Endothelial cell of umbilical vein (primary cell): ENCODE measurements at regions not wholly inside any gene's neighbourhood (a gene's known extent, or its start where the extent isn't known, plus 50 kb on each side); places are given as distances from the start of the nearest gene placed in this dataset.

Source experiments
- BruUV-seq: library from RNA; stranded (reverse); fragments of 400-500 nt; replicated peaks from 2 replicates; lab custom pipeline; 2021; lab: Mats Ljungman, UMichigan
- CTCF ChIA-PET: fragments of 300-600, 350-600 bp; sonication (Branson Sonifier 250); formaldehyde crosslinking; loops from one replicate; lab custom pipeline; 2021; ENCODE audit warnings: antibody characterized with exemption, inconsistent platforms; lab: Charles Lee
- POLR2A ChIA-PET: fragments of 300-600, 350-600 bp; sonication (Branson Sonifier 250); formaldehyde crosslinking; loops from one replicate; lab custom pipeline; 2021; ENCODE audit warnings: antibody characterized with exemption, inconsistent platforms; lab: Charles Lee
- DNase-seq: peaks from one replicate; pipeline ENCODE4 v3.0.0-alpha.2; 2011; ENCODE audit warnings: low read depth, low spot score
- FAIRE-seq: peaks from 2 replicates; lab custom pipeline; 2011; peaks lifted over from hg19 to GRCh38; lab: Jason Lieb, UNC
- H2AFZ ChIP-seq: 2 replicates; pipeline ENCODE4 v1.6.0; 2012; ENCODE audit warnings: low read depth, low read length, control low read depth, inconsistent platforms
- H3K27ac ChIP-seq: 2 replicates; pipeline ENCODE4 v1.5.1; 2011; ENCODE audit warnings: low read depth, mild to moderate bottlenecking, control low read depth, low read length, moderate library complexity; ENCODE audit not compliant: insufficient read depth
- H3K27me3 ChIP-seq, 2 experiments: 2 replicates each; pipeline versions ENCODE4 v1.6.0 to v1.6.1; 2011; ENCODE audit warnings: low read length in 2 of 2, mixed read lengths in 1 of 2; ENCODE audit not compliant: control insufficient read depth in 2 of 2, insufficient read depth in 2 of 2
- H3K36me3 ChIP-seq, 2 experiments: 2 replicates in 1 of 2; 3 replicates in 1 of 2; pipeline ENCODE4 v1.5.1; 2011; ENCODE audit warnings: low read length in 2 of 2, mild to moderate bottlenecking in 1 of 2, moderate library complexity in 1 of 2; ENCODE audit not compliant: control insufficient read depth in 2 of 2, insufficient read depth in 2 of 2; ENCODE audit errors: extremely low read depth in 1 of 2
- H3K4me1 ChIP-seq: 3 replicates; pipeline ENCODE4 v1.5.1; 2011; ENCODE audit warnings: mild to moderate bottlenecking, low read length; ENCODE audit not compliant: control insufficient read depth, insufficient read depth; ENCODE audit errors: extremely low read depth
- H3K4me2 ChIP-seq: 2 replicates; pipeline ENCODE4 v1.6.1; 2011; ENCODE audit warnings: low read length, control low read depth, mixed read lengths; ENCODE audit not compliant: insufficient read depth
- H3K4me3 ChIP-seq, 3 experiments: fragments of 200-600 bp in 1 of 3; sonication (generic), shearing (Covaris generic) in 1 of 3; replicated peaks in 1 of 3; 2 replicates each; pipeline ENCODE4 v1.5.1; 2011 to 2016; ENCODE audit warnings: control low read depth in 3 of 3, low read length in 3 of 3, mild to moderate bottlenecking in 2 of 3, inconsistent platforms in 1 of 3, low read depth in 1 of 3, moderate library complexity in 1 of 3; ENCODE audit not compliant: insufficient read depth in 1 of 3
- H3K79me2 ChIP-seq: 2 replicates; pipeline ENCODE4 v1.6.0; 2012; ENCODE audit warnings: low read length, inconsistent platforms; ENCODE audit not compliant: control insufficient read depth, insufficient read depth
- H3K9ac ChIP-seq: replicated peaks from 2 replicates; pipeline ENCODE3; 2011; ENCODE audit warnings: low read length, control low read depth; ENCODE audit not compliant: insufficient read depth; ENCODE audit errors: extremely low read depth
- H3K9me1 ChIP-seq: replicated peaks from 3 replicates; pipeline ENCODE4 v1.6.0; 2011; ENCODE audit warnings: mild to moderate bottlenecking, low read length; ENCODE audit not compliant: control insufficient read depth, insufficient read depth; ENCODE audit errors: extremely low read depth
- H3K9me3 ChIP-seq: replicated peaks from 2 replicates; pipeline ENCODE4 v1.5.1; 2012; ENCODE audit warnings: low read length, inconsistent platforms; ENCODE audit not compliant: control insufficient read depth, insufficient read depth
- H4K20me1 ChIP-seq: replicated peaks from 2 replicates; pipeline ENCODE3; 2011; ENCODE audit warnings: mild to moderate bottlenecking, low read length; ENCODE audit not compliant: control insufficient read depth, insufficient read depth; ENCODE audit errors: extremely low read depth
- EZH2 ChIP-seq: IDR thresholded peaks from 2 replicates; pipeline ENCODE4 v1.6.1; 2012; ENCODE audit warnings: borderline replicate concordance, low read depth, mild to moderate bottlenecking, moderate library complexity, low read length, inconsistent platforms; ENCODE audit not compliant: severe bottlenecking
- FOS ChIP-seq: IDR thresholded peaks from 2 replicates; pipeline ENCODE4 v1.6.1; 2011; ENCODE audit warnings: mild to moderate bottlenecking, low read length, moderate library complexity, borderline replicate concordance; ENCODE audit not compliant: insufficient read depth
- GATA2 ChIP-seq: IDR thresholded peaks from 2 replicates; pipeline ENCODE4 v1.7.0; 2011; ENCODE audit warnings: low read depth, mild to moderate bottlenecking, moderate library complexity, mixed read lengths, low read length; ENCODE audit not compliant: insufficient read length, insufficient read depth
- JUN ChIP-seq: IDR thresholded peaks from 2 replicates; pipeline ENCODE4 v1.6.1; 2011; ENCODE audit warnings: borderline replicate concordance, low read depth; ENCODE audit not compliant: insufficient read length, insufficient read depth
- MYC ChIP-seq: IDR thresholded peaks from one replicate; pipeline ENCODE4 v1.6.1; 2011; ENCODE audit warnings: mild to moderate bottlenecking, low read depth, low read length
- POLR2A ChIP-seq: IDR thresholded peaks from 2 replicates; pipeline ENCODE4 v1.6.1; 2012; ENCODE audit warnings: low read depth, mild to moderate bottlenecking, control low read depth, low read length
- POLR2AphosphoS5 ChIP-seq: IDR thresholded peaks from 2 replicates; pipeline ENCODE4 v1.6.1; 2012; ENCODE audit warnings: low read depth, mild to moderate bottlenecking, control low read depth, low read length, moderate library complexity; ENCODE audit not compliant: insufficient read depth
- dilution Hi-C: fragments of 300-500 bp; cut with MboI; formaldehyde crosslinking; loops from one replicate; pipeline ENCODE4 v1.15.0; 2019; ENCODE audit warnings: low sequenced_read_pairs; ENCODE audit not compliant: extremely low pct_ligation_motif_present
- intact Hi-C: fragments of 100-400 bp; cut with micrococcal nuclease; formaldehyde crosslinking; loops from one replicate; pipeline ENCODE4 v1.10.0; 2022
- TF ChIP-seq, protein P1 (sequence below): IDR thresholded peaks from 2 replicates; pipeline ENCODE4 v1.6.1; 2011; ENCODE audit not compliant: insufficient read depth, insufficient read length
- TF ChIP-seq, protein P2 (sequence below), 2 donors: IDR thresholded peaks; 1 replicate in 1 of 2; 2 replicates in 1 of 2; pipeline ENCODE4 v1.5.1; 2011; ENCODE audit warnings: low read length in 2 of 2, mild to moderate bottlenecking in 2 of 2, moderate library complexity in 2 of 2, control low read depth in 1 of 2, inconsistent platforms in 1 of 2, low read depth in 1 of 2; ENCODE audit not compliant: insufficient read depth in 1 of 2; ENCODE audit errors: extremely low read depth in 1 of 2

DNA sequence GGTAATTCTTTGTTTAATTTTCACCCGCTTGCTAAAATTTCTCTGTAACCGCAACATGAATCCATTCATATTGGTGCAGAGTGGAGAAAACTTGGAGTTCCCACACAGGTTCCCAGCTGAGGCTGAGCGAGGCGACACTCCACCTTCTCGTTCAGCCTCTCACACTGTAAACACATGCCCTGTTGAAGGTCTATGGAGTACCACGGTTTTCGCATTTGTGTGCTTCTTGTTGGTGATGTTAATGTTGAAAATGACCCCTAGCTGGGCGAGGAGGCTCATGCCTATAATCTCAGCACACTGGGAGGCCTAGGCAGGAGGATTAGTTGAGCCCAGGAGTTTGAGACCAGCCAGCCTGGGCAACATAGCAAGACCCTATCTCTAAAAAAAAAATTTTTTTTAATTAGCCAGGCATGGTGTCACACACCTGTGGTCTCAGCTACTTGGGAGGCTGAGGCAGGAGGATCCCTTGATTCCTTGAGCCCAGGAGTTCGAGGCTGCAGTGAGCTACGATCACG, 67.2 kb downstream of the ARHGEF18 start:
- no peak overlapping the region for H3K27ac ChIP-seq
- no TSS peak for BruUV-seq
- POLR2A ChIA-PET = no interaction called here
- no peaks in the 10 kb centered on the region for H3K4me1 ChIP-seq
- peaks cover 7% of the 10 kb centered on the region for H3K79me2 ChIP-seq
- H3K27me3 ChIP-seq = no peaks in the 10 kb centered on the region
- no peaks in the 10 kb centered on the region for H3K9me1 ChIP-seq
- FAIRE-seq = no peak
- H2AFZ ChIP-seq = no peak overlapping the region
- H3K9me3 ChIP-seq = no peaks in the 10 kb centered on the region
- H3K36me3 ChIP-seq = no peaks in the 10 kb centered on the region
- H3K9ac ChIP-seq = no peak overlapping the region
- H4K20me1 ChIP-seq = no peaks in the 10 kb centered on the region
- CTCF ChIA-PET = interaction anchor here (1.3 kb wide), 1 partner anchor 62 kb away, joined by 3 read pairs; no protein-coding TSS in a partner anchor
- dilution Hi-C loops = no loop called here
- TF ChIP-seq JUN = no peak
- no peak for TF ChIP-seq MYC
- TF ChIP-seq FOS = no peak
- TF ChIP-seq EZH2 = no peak
- TF ChIP-seq, protein P1, sequence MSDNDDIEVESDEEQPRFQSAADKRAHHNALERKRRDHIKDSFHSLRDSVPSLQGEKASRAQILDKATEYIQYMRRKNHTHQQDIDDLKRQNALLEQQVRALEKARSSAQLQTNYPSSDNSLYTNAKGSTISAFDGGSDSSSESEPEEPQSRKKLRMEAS = no peak
- TF ChIP-seq POLR2AphosphoS5 = no peak
- no peak for TF ChIP-seq GATA2
- TF ChIP-seq POLR2A = no peak
- TF ChIP-seq, protein P2, sequence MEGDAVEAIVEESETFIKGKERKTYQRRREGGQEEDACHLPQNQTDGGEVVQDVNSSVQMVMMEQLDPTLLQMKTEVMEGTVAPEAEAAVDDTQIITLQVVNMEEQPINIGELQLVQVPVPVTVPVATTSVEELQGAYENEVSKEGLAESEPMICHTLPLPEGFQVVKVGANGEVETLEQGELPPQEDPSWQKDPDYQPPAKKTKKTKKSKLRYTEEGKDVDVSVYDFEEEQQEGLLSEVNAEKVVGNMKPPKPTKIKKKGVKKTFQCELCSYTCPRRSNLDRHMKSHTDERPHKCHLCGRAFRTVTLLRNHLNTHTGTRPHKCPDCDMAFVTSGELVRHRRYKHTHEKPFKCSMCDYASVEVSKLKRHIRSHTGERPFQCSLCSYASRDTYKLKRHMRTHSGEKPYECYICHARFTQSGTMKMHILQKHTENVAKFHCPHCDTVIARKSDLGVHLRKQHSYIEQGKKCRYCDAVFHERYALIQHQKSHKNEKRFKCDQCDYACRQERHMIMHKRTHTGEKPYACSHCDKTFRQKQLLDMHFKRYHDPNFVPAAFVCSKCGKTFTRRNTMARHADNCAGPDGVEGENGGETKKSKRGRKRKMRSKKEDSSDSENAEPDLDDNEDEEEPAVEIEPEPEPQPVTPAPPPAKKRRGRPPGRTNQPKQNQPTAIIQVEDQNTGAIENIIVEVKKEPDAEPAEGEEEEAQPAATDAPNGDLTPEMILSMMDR (IDR thresholded peaks at IDR 0.05; ENCODE audit: extremely low read depth in 1 of 2, insufficient read depth in 1 of 2, low read depth in 1 of 2, low read length in 2 of 2) = no peak
- no peak for DNase-seq
- no peak overlapping the region for H3K4me3 ChIP-seq
- intact Hi-C loops = no loop called here
- H3K4me2 ChIP-seq = no peak overlapping the region
